HepG2 (cell line): ENCODE measurements at regions not wholly inside any gene's neighbourhood (a gene's known extent, or its start where the extent isn't known, plus 50 kb on each side); places are given as distances from the start of the nearest gene placed in this dataset.

ENCODE experiments used
- ARNT ChIP-seq: fragments of 450-650 bp; IDR thresholded peaks from 2 replicates; pipeline ENCODE4 v1.6.1; 2017
- PATZ1 ChIP-seq: sonication (generic); formaldehyde crosslinking; IDR thresholded peaks from 2 replicates; pipeline ENCODE4 v1.4.0; 2020; ENCODE audit warnings: missing genetic modification reagents
- PLSCR1 ChIP-seq: sonication (generic); formaldehyde crosslinking; IDR thresholded peaks from 2 replicates; pipeline ENCODE4 v1.5.0; 2020; ENCODE audit warnings: missing genetic modification reagents, mild to moderate bottlenecking, borderline replicate concordance
- ZSCAN29 ChIP-seq: sonication (generic); formaldehyde crosslinking; conservative IDR thresholded peaks from 2 replicates; pipeline ENCODE4 v1.4.0; 2020; ENCODE audit warnings: mild to moderate bottlenecking, missing genetic modification reagents
- TF ChIP-seq, protein P1 (sequence below): sonication (generic); formaldehyde crosslinking; IDR thresholded peaks from 2 replicates; pipeline ENCODE4 v1.8.1; 2022; ENCODE audit warnings: low read depth, mild to moderate bottlenecking, missing genetic modification reagents

GRCh38 chr5:105905392-105905791, 1765.3 kb downstream of the EFNA5 start:
- TF ChIP-seq PATZ1 (CRISPR knock-in tag) (no peak), ZSCAN29 (CRISPR knock-in tag) (no peak), PLSCR1 (CRISPR knock-in tag) (no peak), ARNT (no peak)
- TF ChIP-seq, protein P1, sequence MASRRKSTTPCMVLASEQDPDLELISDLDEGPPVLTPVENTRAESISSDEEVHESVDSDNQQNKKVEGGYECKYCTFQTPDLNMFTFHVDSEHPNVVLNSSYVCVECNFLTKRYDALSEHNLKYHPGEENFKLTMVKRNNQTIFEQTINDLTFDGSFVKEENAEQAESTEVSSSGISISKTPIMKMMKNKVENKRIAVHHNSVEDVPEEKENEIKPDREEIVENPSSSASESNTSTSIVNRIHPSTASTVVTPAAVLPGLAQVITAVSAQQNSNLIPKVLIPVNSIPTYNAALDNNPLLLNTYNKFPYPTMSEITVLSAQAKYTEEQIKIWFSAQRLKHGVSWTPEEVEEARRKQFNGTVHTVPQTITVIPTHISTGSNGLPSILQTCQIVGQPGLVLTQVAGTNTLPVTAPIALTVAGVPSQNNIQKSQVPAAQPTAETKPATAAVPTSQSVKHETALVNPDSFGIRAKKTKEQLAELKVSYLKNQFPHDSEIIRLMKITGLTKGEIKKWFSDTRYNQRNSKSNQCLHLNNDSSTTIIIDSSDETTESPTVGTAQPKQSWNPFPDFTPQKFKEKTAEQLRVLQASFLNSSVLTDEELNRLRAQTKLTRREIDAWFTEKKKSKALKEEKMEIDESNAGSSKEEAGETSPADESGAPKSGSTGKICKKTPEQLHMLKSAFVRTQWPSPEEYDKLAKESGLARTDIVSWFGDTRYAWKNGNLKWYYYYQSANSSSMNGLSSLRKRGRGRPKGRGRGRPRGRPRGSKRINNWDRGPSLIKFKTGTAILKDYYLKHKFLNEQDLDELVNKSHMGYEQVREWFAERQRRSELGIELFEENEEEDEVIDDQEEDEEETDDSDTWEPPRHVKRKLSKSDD, result no peak
